ENCODE measurements at regions not wholly inside any gene's neighbourhood (a gene's known extent, or its start where the extent isn't known, plus 50 kb on each side); places are given as distances from the start of the nearest gene placed in this dataset.

DNA sequence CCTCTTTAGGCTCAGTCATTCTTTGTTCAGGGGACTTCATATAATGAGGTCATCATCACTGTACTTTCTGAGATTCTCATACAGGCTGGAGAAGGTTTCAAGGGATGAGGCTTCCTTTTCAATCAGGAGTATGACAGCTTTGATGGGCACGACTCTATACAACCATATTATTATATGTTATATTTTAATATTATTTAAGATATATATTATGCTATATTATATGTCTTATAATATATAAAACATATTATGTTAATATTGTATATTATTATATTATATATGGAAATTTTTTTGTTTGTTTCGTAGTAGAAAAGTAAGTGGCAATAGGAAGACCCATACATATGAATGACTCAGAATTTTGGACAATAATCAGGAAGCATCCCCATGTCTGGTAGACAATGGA, 78.0 kb upstream of the GATA6 start:
- TF ChIP-seq SPI1 (IDR thresholded peaks at IDR 0.05; ENCODE audit: low read depth, low read length) (no peak), POLR2AphosphoS5 (IDR thresholded peaks at IDR 0.05; ENCODE audit: low read depth, low read length) (no peak), POLR2A (IDR thresholded peaks at IDR 0.05; ENCODE audit: low read depth, low read length) (no peak)
